BE2C (cell line): ENCODE measurements at regions not wholly inside any gene's neighbourhood (a gene's known extent, or its start where the extent isn't known, plus 50 kb on each side); places are given as distances from the start of the nearest gene placed in this dataset.
"Not testable (repeated sequence)": the region's sequence is repeated elsewhere in the genome, so short reads cannot be mapped to it uniquely, and the experiment has no call there.

Experiments used
- DNase-seq: peaks from one replicate; pipeline ENCODE4 v3.0.0-alpha.2; 2020
- H3K27me3 ChIP-seq: fragments of 250-450 bp; sonication (Bioruptor Pico); 2 replicates; pipeline ENCODE4 v1.5.1; 2020; ENCODE audit warnings: mild to moderate bottlenecking
- H3K36me3 ChIP-seq: fragments of 250-450 bp; sonication (Bioruptor Pico); 2 replicates; pipeline ENCODE4 v1.5.1; 2020; ENCODE audit warnings: mild to moderate bottlenecking
- H3K4me1 ChIP-seq: fragments of 250-450 bp; sonication (Bioruptor Pico); 2 replicates; pipeline ENCODE4 v1.5.1; 2020
- H3K4me3 ChIP-seq: 2 replicates; pipeline ENCODE4 v1.5.1; 2011; ENCODE audit warnings: low read depth, low read length
- H3K9me3 ChIP-seq: fragments of 250-450 bp; sonication (Bioruptor Pico); 2 replicates; pipeline ENCODE4 v1.5.1; 2020
- CTCF ChIP-seq: IDR thresholded peaks from 2 replicates; pipeline ENCODE4 v1.5.1; 2012; ENCODE audit warnings: mild to moderate bottlenecking, low read depth, low read length

GRCh38 chr4:137896221-137896737 lies 345.9 kb downstream of the SLC7A11 start:
- Histone ChIP-seq H3K36me3 (no peaks in the 10 kb centered on the region), H3K27me3 (no peaks in the 10 kb centered on the region), H3K4me1 (no peaks in the 10 kb centered on the region), H3K9me3 (no peaks in the 10 kb centered on the region), H3K4me3 (no peak overlapping the region)
- no peak for TF ChIP-seq CTCF
- no peak for DNase-seq

DNA sequence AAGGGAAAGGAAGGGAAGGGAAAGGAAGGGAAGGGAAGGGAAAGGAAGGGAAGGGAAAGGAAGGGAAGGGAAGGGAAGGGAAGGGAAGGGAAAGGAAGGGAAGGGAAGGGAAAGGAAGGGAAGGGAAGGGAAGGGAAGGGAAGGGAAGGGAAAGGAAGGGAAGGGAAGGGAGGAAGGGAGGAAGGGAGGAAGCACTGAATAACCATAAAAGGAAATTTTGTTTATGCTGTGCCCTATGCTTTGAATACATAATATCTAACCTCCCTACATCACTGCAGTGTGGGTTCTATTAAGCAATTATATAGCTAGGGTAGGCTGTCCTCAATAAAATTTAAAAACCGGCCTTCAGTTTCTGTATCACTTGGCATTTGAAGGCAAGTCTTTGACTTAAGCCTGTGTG lies 346.6 kb downstream of the SLC7A11 start:
- not testable (repeated sequence) for H3K36me3 ChIP-seq, DNase-seq, H3K9me3 ChIP-seq, H3K4me1 ChIP-seq, H3K27me3 ChIP-seq, H3K4me3 ChIP-seq

DNA sequence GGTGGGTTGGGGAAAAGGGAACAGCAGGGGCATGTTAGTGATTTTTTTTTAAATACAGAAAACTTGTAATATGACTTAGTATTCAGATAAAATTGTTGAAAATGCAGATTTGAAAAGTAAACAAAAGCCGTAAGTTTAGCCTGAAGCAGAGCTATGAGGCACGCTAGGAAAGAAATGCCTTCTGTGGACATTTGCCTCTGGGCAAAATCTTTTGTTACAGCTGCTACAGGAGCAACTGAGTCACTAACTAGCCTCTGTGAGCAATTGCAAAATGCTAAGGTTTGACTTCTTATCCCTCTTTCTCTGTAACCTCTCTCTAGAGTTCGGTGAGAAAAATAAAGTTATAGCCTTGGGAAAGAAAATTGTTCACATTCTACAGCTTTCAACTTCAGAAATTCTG lies 350.0 kb downstream of the SLC7A11 start:
- Histone ChIP-seq H3K36me3 (no peaks in the 10 kb centered on the region), H3K4me1 (no peaks in the 10 kb centered on the region), H3K4me3 (no peak overlapping the region), H3K27me3 (no peaks in the 10 kb centered on the region), H3K9me3 (no peaks in the 10 kb centered on the region)
- TF ChIP-seq CTCF, result no peak
- no peak for DNase-seq

DNA sequence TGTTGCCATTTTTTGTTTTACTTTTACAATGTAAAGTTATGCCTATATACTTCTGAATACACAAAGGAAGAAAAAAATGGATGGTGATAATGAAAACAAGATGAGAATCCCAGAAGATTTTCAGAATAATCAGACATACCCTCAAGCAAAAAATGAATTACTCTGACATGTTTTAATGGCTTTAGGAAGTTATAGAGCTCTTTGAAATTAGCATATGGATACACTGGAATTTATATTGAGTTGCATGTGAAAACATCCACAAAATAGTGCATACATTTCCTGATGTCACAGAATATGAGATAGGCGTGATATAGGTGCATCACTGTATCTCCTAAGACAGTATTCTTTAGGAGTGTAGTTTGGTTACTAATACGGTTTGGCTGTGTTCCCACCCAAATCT lies 351.3 kb downstream of the SLC7A11 start:
- DNase-seq, result no peak

DNA sequence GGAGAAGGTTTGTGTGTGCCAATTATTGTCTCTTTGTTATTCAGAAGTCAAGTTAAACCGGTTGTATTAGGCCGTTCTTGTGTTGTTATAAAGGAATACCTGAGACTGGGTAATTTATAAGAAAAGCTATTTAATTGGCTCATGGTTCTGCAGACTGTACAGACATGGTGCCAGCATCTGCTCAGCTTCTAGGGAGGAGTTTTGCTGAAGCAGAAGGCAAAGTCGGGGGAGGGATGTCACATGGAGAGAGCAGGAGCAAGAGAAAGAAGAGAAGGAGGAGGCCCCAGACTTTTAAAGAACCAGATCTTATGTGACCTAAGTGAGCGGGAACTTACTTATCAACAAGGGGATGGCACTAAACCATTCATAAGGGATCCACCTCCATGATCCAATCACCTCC lies 349.3 kb upstream of the PCDH18 start:
- H3K9me3 ChIP-seq, result no peaks in the 10 kb centered on the region
- H3K4me1 ChIP-seq, result no peaks in the 10 kb centered on the region
- no peaks in the 10 kb centered on the region for H3K27me3 ChIP-seq
- no peak for DNase-seq
- no peak for TF ChIP-seq CTCF
- no peak overlapping the region for H3K4me3 ChIP-seq
- H3K36me3 ChIP-seq, result no peaks in the 10 kb centered on the region

More for the DNA sequence above, 351.3 kb downstream of the SLC7A11 start:
- H3K27me3 ChIP-seq, result no peaks in the 10 kb centered on the region
- no peaks in the 10 kb centered on the region for H3K36me3 ChIP-seq
- no peak overlapping the region for H3K4me3 ChIP-seq
- no peak for TF ChIP-seq CTCF
- no peaks in the 10 kb centered on the region for H3K9me3 ChIP-seq
- no peaks in the 10 kb centered on the region for H3K4me1 ChIP-seq

DNA sequence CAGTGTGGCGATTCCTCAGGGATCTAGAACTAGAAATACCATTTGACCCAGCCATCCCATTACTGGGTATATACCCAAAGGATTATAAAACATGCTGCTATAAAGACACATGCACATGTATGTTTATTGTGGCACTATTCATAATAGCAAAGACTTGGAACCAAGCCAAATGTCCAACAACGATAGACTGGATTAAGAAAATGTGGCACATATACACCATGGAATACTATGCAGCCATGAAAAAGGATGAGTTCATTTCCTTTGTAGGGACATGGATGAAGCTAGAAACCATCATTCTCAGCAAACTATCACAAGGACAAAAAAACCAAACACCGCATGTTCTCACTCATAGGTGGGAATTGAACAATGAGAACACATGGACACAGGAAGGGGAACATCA lies 335.8 kb upstream of the PCDH18 start:
- not testable (repeated sequence) for H3K36me3 ChIP-seq, H3K4me1 ChIP-seq, DNase-seq

GRCh38 chr4:137866671-137867070 lies 334.4 kb upstream of the PCDH18 start:
- DNase-seq, result no peak
- Histone ChIP-seq H3K9me3 (no peaks in the 10 kb centered on the region), H3K4me3 (no peak overlapping the region), H3K27me3 (no peaks in the 10 kb centered on the region), H3K4me1 (no peaks in the 10 kb centered on the region), H3K36me3 (no peaks in the 10 kb centered on the region)
- TF ChIP-seq CTCF, result no peak

More for the DNA sequence above, 335.8 kb upstream of the PCDH18 start:
- H3K4me3 ChIP-seq, H3K9me3 ChIP-seq, H3K27me3 ChIP-seq: not testable (repeated sequence)
